Activated CD8-positive, alpha-beta memory T cell treated with anti-CD3 and anti-CD28 coated beads, Interleukin-2, amount 50 U/mL, for 48 hours (primary cell): ENCODE measurements at regions not wholly inside any gene's neighbourhood (a gene's known extent, or its start where the extent isn't known, plus 50 kb on each side); places are given as distances from the start of the nearest gene placed in this dataset.

Source experiments
- DNase-seq: peaks from one replicate; pipeline ENCODE4 v3.0.0-alpha.2; 2020

GRCh38 chr6:152905551-152906299 lies 77.1 kb downstream of the FBXO5 start:
- DNase-seq = no peak

- no peak for DNase-seq
These were observed 73.6 kb downstream of the FBXO5 start for GRCh38 chr6:152909241-152909640.

GRCh38 chr6:152916035-152916434 lies 66.8 kb downstream of the FBXO5 start:
- no peak for DNase-seq

GRCh38 chr6:152918991-152919390 lies 63.9 kb downstream of the FBXO5 start:
- DNase-seq = no peak

- no peak for DNase-seq
These were observed 62.8 kb downstream of the FBXO5 start for GRCh38 chr6:152920016-152920415.
